NCI-H128 (cell line): ENCODE measurements at regions not wholly inside any gene's neighbourhood (a gene's known extent, or its start where the extent isn't known, plus 50 kb on each side); places are given as distances from the start of the nearest gene placed in this dataset.

Experiments used
- DNase-seq: peaks from one replicate; lab custom pipeline; 2025; ENCODE audit not compliant: unreplicated experiment; lab: John Stamatoyannopoulos, UW

GRCh38 chr5:109476292-109476691 lies 66.5 kb upstream of the PJA2 start:
- no peak for DNase-seq

GRCh38 chr5:109469896-109470662 lies 60.3 kb upstream of the PJA2 start:
- DNase-seq: no peak

GRCh38 chr5:109468737-109469420 lies 59.1 kb upstream of the PJA2 start:
- DNase-seq: peak; percentile 90

GRCh38 chr5:109468288-109468676 lies 58.5 kb upstream of the PJA2 start:
- no peak for DNase-seq

GRCh38 chr5:109467058-109467457 lies 57.3 kb upstream of the PJA2 start:
- no peak for DNase-seq
